ENCODE measurements at regions not wholly inside any gene's neighbourhood (a gene's known extent, or its start where the extent isn't known, plus 50 kb on each side); places are given as distances from the start of the nearest gene placed in this dataset.
"Not testable (repeated sequence)": the region's sequence is repeated elsewhere in the genome, so short reads cannot be mapped to it uniquely, and the experiment has no call there.

- DNase-seq, result no peak
Measured at GRCh38 chr2:47964277-47964676, 58.0 kb upstream of the FBXO11 start.

DNA sequence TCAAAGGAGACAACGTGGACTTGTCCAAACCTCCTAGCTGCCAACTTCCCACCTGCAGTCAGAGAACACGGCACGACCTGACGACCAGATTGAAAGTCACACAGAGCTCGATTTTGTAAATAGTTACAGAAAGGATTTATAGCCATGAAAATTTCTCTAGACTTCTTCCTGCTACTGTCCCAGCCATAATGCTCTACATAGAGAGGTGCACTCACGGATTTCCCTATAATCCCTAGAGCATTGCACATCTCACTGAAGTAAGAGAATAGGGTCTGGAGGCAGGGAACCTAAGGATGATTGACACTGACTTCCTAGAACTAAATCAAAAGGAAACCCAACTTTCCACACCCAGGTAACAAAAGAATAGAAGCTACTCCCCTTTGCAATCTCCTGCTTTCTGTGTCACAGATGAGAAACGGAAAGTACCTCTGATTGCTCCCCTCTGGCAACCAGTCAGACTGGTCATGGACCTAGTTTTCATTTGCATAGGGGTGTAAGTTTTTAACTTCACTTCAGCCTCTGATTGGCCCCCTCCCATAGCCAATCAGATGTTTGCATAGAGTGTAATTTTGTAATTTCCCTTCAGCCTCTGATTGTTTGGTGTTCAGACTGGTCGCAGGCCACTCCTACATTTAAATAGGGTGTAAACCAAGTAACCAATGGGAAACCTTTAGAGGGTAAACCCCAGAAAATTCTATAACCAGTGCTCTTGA is 58.6 kb upstream of the FBXO11 start:
- no peak for DNase-seq

DNA sequence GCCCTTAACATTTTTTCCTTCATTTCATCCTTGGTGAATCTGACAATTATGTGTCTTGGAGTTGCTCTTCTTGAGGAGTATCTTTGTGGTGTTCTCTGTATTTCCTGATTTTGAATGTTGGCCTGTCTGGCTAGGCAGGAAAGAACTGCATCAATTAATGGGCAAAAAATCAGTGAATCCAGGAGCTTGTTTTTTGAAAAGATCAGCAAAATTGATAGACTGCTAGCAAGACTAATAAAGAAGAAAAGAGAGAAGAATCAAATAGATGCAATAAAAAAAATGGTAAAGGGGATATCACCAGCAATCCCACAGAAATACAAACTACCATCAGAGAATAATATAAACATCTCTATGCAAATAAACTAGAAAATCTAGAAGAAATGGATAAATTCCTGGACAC is 70.4 kb upstream of the FBXO11 start:
- not testable (repeated sequence) for DNase-seq

DNA sequence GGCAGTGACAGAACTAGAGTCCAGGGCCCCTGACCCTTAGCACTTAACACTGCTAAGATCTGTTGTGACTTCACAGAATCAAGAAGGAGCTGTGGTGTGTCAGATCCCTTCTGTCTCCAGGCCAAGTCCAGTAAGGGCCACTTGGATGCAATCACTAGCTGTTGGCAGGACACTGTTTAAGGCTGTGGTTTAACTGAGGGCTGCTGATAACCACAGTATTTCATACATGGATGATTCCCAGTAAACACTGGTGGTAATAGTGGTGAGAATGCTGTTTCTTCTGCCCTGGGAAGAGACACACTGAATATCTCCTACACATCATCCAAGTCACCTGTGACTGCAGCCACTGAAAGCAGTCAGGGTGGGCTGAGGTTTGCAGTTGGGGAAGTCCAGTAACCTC is 77.7 kb upstream of the FBXO11 start:
- no peak for DNase-seq

DNA sequence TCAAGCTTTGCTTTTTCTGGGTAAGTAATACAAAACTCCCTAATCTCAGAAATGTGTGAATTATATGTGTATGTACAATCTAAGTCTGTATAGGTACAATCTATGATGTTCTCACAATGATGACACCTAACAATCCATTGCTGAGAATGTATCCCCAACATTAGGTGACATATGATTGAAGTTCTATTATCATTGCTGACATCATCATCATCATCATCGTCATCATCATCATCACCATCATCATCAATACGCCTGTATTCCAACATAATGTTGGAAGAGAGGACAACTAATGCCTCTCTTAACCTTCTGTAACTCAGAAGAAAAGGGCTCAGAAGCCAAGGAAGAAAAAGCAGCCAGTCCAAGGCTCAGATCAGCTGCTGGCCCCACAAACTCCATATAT is 84.2 kb upstream of the FBXO11 start:
- DNase-seq, result no peak

GRCh38 chr2:47992671-47993070 is 86.4 kb upstream of the FBXO11 start:
- no peak for DNase-seq

- DNase-seq, result no peak
Measured at GRCh38 chr2:47996808-47997207, 90.5 kb upstream of the FBXO11 start.

DNA sequence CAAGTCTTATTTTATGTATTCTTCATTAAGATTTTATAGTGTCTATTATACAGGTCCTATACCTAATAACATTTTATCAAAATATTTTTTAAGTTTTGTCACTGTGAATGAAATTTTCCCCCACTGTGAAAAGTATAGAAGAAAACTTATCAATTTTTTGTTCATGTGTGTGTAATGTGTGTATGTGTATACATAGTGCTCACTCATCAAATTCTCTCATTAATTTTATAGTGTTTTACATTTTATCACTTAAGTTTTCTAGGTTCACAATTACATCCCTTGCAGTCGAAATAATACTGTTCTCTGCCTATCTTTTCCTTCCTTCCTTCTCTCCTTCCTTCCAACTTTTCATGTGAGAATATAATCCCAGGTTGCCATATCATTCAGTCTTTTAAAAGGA is 93.2 kb upstream of the FBXO11 start:
- no peak for DNase-seq

- no peak for DNase-seq
Measured at GRCh38 chr2:48001498-48001897, 95.2 kb upstream of the FBXO11 start.

DNA sequence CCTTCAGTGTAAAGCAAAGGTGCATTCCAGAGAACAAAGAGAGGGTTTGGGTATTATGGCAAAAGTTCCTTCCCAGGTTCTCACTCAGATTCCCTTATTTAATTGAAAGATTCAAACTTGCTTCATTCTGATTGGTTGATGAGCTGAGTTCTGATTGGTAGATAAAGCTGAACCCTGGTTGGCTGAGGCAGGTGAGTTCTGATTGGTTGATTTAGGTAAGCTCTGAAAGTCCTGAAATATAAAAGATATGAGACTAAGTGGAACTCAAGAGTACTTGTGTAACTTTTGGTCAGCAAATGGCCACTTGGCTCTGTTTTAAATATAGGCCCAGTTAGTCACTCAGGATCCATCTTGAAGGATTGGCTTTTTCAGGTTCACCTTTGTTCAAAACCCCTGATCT is 99.8 kb upstream of the FBXO11 start:
- DNase-seq, result no peak

GRCh38 chr2:48007699-48008268 is 101.5 kb upstream of the FBXO11 start:
- DNase-seq, result no peak

GRCh38 chr2:48009256-48009655 is 103.0 kb upstream of the FBXO11 start:
- DNase-seq, result no peak

DNA sequence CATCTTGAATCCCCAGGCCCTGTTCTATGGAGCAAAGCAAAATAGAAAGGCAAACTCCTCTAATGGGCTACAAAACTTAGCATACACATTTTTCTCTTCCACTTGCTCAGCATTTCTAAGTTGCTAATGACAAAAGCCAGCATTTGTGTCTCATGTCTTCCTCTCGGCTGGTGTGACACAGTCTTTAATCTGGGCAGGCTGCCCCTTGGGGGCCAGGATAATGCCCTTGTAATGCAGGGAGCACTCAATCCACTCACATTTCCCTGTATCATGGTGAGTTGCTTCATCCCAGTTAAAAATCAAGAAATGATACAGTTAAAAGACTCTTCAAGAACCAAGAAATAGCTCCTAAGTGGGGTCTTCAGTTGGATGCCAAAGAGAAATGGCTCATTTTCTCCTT is 109.1 kb upstream of the FBXO11 start:
- DNase-seq, result no peak

GRCh38 chr2:48016225-48017019 is 110.1 kb upstream of the FBXO11 start:
- DNase-seq, result no peak

DNA sequence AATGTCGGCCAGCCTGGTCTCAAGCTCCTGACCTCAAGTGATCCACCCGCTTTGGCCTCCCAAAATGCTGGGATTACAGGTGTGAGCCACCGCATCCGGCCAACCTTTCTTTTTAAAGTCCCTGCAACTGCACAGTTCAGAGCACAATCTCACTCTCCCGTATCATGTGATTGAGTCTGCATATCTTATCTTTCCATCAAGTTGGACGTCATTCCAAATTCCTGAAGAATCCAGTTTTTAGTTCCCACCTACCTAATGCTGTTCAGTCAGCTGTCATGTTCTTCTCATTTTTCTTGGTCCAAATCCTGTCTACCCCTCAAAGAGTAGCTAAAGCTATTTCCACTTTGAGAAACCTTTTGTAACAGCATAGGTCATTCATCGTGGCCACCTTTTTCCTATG is 110.8 kb upstream of the FBXO11 start:
- no peak for DNase-seq

DNA sequence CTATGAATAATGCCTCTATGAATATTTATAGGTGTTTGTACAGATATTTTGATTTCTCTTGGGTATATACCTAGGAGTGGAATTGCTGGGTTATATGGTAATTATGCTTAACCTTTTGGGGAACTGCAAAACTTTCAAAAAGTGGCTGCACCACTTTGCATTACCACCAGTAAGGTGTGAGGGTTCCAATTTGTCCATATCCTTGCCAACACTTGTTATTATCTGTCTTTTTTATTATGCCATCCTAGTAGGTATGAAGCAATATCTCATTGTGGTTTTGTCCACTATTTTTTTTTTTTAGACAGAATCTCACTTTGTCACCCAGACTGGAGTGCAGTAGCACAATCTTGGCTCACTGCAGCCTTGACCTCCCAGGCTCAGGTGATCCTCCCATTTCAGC is 112.2 kb upstream of the FBXO11 start:
- no peak for DNase-seq

DNA sequence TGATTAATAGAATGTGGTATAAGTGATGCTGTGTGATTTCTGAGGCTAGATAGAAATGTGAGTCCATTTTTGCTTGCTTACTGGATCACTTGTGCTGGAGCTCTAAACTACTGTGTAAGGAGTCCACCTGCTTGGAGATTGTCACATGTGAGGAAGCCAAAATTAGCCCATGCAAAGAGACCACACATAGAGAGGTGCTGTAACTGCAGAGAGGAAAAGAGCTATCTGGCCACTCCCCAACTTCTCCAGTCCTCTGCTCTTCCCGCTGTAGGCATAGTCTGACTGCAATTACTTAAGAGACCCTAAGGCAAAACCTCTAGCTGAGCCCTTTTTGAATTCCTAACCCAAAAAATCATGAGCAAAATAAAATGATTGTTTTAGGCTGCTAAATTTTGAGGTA is 120.6 kb upstream of the FBXO11 start:
- no peak for DNase-seq

DNA sequence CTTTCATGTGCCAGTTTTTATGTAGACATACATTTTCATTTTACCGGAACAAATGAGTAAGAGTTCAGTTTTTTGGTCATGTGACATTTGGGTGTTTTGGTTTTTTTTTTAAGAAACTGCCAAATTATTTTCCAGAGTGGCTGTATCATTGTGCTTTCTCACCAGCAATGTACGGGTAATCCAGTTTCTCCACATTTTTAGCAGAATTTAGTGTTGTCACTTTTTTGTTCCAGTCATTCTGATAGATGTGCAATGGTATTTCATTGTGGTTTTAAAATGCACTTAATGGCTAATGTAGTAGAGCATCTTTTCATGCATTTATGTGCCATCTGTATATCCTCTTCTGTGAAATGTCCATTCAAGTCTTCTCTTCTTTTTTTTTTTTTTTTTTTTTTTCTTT is 126.5 kb upstream of the FBXO11 start:
- DNase-seq, result no peak

DNA sequence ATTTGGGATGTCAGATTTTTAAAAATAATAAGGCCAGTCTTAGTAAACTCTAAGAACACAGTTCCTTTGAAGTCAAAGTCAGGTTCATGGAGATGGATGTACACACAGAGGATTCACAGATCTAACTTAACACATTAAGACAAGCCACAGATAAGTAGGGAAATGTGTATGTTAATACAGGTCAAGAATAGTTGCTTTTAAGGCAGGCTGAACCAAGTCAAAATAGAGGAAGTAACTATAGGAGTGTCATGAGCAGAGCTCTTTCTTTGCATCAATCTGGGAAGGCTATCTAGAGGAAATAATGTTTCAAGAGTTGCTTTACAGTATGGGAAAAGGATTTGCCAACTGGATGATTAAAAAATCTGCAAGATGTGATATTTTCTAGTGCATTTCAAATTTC is 128.0 kb upstream of the FBXO11 start:
- DNase-seq, result no peak

DNA sequence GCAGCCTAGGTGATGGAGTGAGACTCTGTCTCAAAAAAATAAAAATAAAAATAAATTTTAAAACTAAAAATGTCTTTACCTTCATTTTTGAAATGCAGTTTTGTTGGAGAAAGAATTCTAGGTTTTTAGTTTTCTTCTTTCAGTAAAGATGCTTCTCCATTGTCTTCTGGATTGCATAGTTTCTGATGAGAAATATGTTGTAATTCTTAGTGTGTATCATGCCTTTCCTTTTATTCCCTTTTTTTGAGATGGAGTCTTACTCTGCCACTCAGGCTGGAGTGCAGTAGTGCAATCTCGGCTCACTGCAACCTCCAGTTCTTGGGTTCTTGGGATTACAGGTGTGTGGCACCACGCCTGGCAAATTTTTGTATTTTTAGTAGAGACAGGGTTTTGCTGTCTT is 130.0 kb upstream of the FBXO11 start:
- DNase-seq, result no peak

DNA sequence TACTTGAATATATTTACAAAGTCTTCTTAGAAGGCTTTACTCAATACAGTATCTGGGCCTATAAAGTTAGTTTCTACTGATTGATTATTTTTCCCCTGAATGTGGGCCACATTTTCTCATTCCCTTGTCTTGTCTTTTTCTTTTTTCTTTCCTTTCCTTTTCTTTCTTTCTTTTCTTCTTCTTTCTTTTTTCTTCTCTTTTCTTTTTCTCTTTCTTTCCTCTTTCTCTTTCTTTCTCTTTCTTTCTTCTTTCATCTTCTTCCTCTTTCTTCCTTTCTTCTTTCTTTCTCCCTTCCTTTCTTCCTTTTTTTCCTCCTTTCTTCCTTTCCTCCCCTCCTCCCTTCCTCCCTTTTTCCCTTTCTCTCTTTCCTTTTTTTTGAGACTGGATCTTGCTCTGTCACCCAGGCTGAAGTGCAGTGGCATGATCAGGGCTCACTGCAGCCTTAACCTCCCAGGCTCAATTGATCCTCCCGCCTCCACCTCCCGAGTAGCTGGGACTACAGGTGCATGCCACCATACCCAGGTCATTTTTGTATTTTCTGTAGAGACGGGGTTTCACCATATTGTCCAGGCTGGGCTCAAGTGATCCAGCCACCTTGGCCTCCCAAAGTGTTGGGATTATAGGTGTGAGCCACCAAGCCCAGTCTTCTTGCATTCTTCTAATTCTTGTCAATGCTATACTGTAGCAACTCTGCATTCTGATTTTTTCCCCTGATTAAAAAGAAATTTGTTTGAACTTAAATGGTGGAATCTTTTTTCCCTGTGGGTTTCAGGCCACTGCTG is 133.1 kb upstream of the FBXO11 start:
- DNase-seq, result no peak

- DNase-seq, result no peak
Measured at GRCh38 chr2:48043131-48043700, 136.9 kb upstream of the FBXO11 start.

DNA sequence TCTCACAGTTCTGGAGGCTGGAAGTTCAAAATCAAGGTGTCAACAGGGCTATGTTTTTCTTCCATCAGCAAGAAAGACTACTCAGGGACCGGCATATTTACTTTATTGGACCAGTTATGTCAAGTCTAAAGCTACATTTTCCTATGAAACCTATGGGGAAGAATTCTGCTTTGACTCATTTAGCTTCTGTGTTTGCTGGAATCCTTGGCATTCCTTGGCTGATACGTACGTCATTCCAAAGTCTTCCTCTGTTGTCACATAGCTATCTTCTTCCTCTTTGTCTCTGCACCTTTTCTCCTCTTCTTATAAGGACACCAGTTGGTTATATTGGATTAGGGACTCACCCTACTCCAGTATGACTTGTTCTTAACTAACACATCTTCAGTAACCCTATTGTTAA is 137.4 kb upstream of the FBXO11 start:
- no peak for DNase-seq

All from occipital lobe (tissue), 1 donor.